ENCODE measurements at regions not wholly inside any gene's neighbourhood (a gene's known extent, or its start where the extent isn't known, plus 50 kb on each side); places are given as distances from the start of the nearest gene placed in this dataset.

- TF ChIP-seq, protein P1, sequence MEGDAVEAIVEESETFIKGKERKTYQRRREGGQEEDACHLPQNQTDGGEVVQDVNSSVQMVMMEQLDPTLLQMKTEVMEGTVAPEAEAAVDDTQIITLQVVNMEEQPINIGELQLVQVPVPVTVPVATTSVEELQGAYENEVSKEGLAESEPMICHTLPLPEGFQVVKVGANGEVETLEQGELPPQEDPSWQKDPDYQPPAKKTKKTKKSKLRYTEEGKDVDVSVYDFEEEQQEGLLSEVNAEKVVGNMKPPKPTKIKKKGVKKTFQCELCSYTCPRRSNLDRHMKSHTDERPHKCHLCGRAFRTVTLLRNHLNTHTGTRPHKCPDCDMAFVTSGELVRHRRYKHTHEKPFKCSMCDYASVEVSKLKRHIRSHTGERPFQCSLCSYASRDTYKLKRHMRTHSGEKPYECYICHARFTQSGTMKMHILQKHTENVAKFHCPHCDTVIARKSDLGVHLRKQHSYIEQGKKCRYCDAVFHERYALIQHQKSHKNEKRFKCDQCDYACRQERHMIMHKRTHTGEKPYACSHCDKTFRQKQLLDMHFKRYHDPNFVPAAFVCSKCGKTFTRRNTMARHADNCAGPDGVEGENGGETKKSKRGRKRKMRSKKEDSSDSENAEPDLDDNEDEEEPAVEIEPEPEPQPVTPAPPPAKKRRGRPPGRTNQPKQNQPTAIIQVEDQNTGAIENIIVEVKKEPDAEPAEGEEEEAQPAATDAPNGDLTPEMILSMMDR (IDR thresholded peaks at IDR 0.05; ENCODE audit: borderline replicate concordance, extremely low read depth, low read length, poor library complexity, severe bottlenecking): no peak
- TF ChIP-seq EZH2 (IDR thresholded peaks at IDR 0.05; ENCODE audit: borderline replicate concordance, low read depth, low read length, severe bottlenecking): no peak
Observed at GRCh38 chr3:181173227-181173626, 183.7 kb upstream of the DNAJC19 start.
